HAP-1 (cell line): ENCODE measurements at regions not wholly inside any gene's neighbourhood (a gene's known extent, or its start where the extent isn't known, plus 50 kb on each side); places are given as distances from the start of the nearest gene placed in this dataset.

Experiments
- DNase-seq, 2 experiments: peaks; one replicate each; pipeline ENCODE4 v3.0.0-alpha.2; 2016 to 2020; ENCODE audit warnings: low spot score in 2 of 2
- H3K27me3 ChIP-seq: fragments of 250-450 bp; sonication (Bioruptor Pico); 2 replicates; pipeline ENCODE4 v1.5.1; 2020; ENCODE audit warnings: low read depth, mild to moderate bottlenecking, moderate library complexity
- H3K36me3 ChIP-seq: fragments of 250-450 bp; sonication (Bioruptor Pico); replicated peaks from 2 replicates; pipeline ENCODE4 v1.5.1; 2020; ENCODE audit warnings: mild to moderate bottlenecking
- H3K4me1 ChIP-seq: fragments of 250-450 bp; sonication (Bioruptor Pico); 2 replicates; pipeline ENCODE4 v1.5.1; 2020; ENCODE audit warnings: mild to moderate bottlenecking
- H3K4me3 ChIP-seq: fragments of 250-450 bp; sonication (Bioruptor Pico); 2 replicates; pipeline ENCODE4 v1.5.1; 2020; ENCODE audit warnings: mild to moderate bottlenecking, moderate library complexity
- H3K9me3 ChIP-seq: fragments of 250-450 bp; sonication (Bioruptor Pico); 2 replicates; pipeline ENCODE4 v1.5.1; 2020; ENCODE audit warnings: mild to moderate bottlenecking, moderate library complexity
- in situ Hi-C: fragments of 300-500 bp; cut with MboI; formaldehyde crosslinking; loops from 3 replicates; pipeline ENCODE4 v1.14.3; 2020; ENCODE audit warnings: low sequenced_read_pairs, inconsistent platforms, mixed read lengths

DNA sequence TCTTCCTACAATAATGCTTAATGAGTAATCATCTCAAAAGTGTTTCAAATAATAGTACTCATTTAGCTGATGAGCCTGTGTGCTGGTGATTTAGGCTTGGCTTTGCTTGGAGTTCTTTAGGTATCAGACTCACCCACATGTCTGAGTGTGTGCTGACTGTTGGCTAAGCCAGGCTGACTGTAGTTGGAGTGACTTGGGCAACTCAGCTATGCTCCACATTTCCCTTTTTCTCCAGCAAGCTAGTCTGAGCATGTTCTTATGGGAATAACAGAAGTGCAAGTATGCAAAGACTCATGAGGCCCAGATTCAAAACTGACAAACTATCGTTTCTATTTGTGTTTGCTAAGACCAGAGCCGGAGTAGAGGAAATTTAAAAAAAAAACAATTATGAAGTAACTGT, 99.0 kb upstream of the ADGRL4 start:
- in situ Hi-C loops: no loop called here
- no peak overlapping the region for H3K4me3 ChIP-seq
- no peak for DNase-seq
- no peaks in the 10 kb centered on the region for H3K9me3 ChIP-seq
- no peaks in the 10 kb centered on the region for H3K36me3 ChIP-seq
- H3K4me1 ChIP-seq: no peaks in the 10 kb centered on the region
- H3K27me3 ChIP-seq: no peaks in the 10 kb centered on the region

GRCh38 chr1:79104617-79105016, 98.1 kb upstream of the ADGRL4 start:
- no peaks in the 10 kb centered on the region for H3K9me3 ChIP-seq
- no peak overlapping the region for H3K4me3 ChIP-seq
- in situ Hi-C loops: no loop called here
- no peaks in the 10 kb centered on the region for H3K4me1 ChIP-seq
- no peaks in the 10 kb centered on the region for H3K27me3 ChIP-seq
- DNase-seq: no peak
- H3K36me3 ChIP-seq: no peaks in the 10 kb centered on the region

GRCh38 chr1:79100385-79100784, 93.9 kb upstream of the ADGRL4 start:
- no peak for DNase-seq
- H3K4me3 ChIP-seq: no peak overlapping the region
- no peaks in the 10 kb centered on the region for H3K36me3 ChIP-seq
- no peaks in the 10 kb centered on the region for H3K9me3 ChIP-seq
- in situ Hi-C loops: no loop called here
- no peaks in the 10 kb centered on the region for H3K4me1 ChIP-seq
- no peaks in the 10 kb centered on the region for H3K27me3 ChIP-seq

DNA sequence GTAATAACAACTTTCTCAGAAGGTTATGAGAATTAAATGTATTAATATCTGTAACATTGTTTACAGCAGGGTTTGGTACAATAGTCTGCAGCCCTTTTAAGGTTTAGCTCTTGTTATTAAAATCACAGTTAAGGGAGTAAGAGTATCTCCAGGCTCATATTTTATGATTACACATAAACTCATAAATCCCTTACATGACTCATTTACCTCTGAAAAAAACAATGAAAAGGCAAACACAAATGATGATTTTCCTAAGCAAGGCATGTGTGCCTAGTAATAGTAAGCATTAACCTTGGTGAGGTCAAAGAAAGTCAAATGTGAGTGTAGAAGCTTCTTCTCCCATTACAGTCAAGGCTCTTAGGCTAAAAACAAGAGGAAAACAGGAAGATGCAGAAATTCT, 84.5 kb upstream of the ADGRL4 start:
- no peak overlapping the region for H3K4me3 ChIP-seq
- no peaks in the 10 kb centered on the region for H3K36me3 ChIP-seq
- H3K4me1 ChIP-seq: no peaks in the 10 kb centered on the region
- H3K27me3 ChIP-seq: no peaks in the 10 kb centered on the region
- DNase-seq: no peak
- H3K9me3 ChIP-seq: no peaks in the 10 kb centered on the region
- in situ Hi-C loops: no loop called here

DNA sequence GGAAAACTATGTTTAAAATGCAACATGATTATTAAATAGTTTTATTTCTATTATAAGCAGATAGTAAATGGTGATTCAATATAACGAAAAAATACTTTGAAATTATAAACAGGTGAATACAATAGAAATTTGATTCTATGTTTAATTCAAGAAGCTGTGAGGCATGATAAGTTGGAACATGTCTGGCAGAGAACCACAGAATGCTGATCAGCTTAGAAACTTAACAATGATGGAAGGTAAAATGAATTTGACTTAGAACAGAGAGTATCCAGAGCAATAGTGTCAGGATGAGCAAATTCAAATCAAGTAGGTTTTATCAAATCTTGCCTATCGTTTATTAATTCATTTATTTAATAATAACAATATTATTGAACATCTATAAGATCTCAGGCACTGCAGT, 83.4 kb upstream of the ADGRL4 start:
- H3K9me3 ChIP-seq: no peaks in the 10 kb centered on the region
- no peaks in the 10 kb centered on the region for H3K36me3 ChIP-seq
- H3K4me1 ChIP-seq: no peaks in the 10 kb centered on the region
- in situ Hi-C loops: no loop called here
- H3K27me3 ChIP-seq: no peaks in the 10 kb centered on the region; the same call in 1 of the 2 replicates
- no peak overlapping the region for H3K4me3 ChIP-seq
- no peak for DNase-seq

DNA sequence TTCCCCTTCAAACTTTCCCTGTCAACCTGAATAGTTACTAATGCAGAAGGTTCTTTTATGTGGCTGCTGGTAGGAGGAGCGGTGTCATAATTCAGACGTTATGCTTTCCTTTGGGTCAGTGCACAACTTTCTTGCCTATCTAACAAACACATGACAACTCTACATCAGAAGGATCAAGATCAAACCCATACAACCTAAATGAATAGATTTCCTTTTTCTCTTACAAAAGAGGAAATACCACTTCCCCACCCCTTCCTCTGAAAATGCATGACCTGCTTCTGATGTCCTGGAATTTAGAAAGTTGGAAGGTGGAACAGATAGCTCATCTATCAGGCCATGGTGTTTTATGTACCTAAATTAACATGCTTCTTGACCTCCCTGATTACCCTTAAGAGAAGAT, 75.7 kb upstream of the ADGRL4 start:
- DNase-seq: no peak
- Histone ChIP-seq H3K27me3 (no peaks in the 10 kb centered on the region; the same call in 1 of the 2 replicates), H3K4me3 (no peak overlapping the region), H3K4me1 (no peaks in the 10 kb centered on the region), H3K36me3 (no peaks in the 10 kb centered on the region), H3K9me3 (no peaks in the 10 kb centered on the region)
- in situ Hi-C loops: no loop called here

DNA sequence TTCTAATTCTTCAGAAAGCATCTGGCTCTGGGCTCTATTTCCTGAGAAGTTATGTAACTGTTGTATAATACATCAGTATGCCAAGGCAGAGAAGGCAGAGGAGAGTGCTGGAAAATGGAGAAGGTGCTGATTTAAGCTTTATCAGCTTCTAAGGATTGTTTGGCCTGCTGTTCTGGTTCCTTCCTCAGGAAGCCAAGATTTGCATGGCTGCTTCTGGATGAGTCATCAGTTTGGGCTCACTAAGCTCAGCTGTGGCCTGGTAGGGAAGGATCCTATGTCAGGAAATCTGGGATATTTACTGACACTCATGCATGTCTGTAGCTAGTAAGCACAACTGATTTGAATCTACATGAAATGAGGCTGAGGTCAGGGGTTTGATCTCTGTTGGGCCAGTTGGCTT, 73.2 kb upstream of the ADGRL4 start:
- H3K27me3 ChIP-seq: no peaks in the 10 kb centered on the region; the same call in 1 of the 2 replicates
- H3K36me3 ChIP-seq: no peaks in the 10 kb centered on the region
- no peaks in the 10 kb centered on the region for H3K9me3 ChIP-seq
- DNase-seq: no peak
- no peak overlapping the region for H3K4me3 ChIP-seq
- no peaks in the 10 kb centered on the region for H3K4me1 ChIP-seq
- in situ Hi-C loops: no loop called here

DNA sequence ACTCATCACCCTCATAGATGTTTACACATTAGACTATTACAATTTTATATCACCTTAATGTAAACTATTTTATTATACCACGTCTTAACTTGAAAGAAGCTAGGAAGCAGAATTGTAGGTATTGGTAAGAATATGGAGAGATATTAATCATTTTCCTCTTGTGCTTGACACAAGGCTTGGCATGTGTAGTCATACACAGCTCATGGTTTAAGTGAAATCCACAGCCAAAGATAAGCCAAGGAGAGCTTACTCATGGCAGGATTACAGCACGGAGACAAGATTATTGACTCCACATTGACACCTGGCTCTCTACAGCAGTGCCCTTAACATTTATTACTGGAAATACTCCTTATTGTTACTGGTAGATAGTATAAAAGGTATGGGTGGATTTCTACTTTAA, 68.4 kb upstream of the ADGRL4 start:
- H3K36me3 ChIP-seq: no peaks in the 10 kb centered on the region
- H3K27me3 ChIP-seq: no peaks in the 10 kb centered on the region
- no peaks in the 10 kb centered on the region for H3K9me3 ChIP-seq
- H3K4me3 ChIP-seq: no peak overlapping the region
- in situ Hi-C loops: no loop called here
- no peaks in the 10 kb centered on the region for H3K4me1 ChIP-seq
- no peak for DNase-seq

- Histone ChIP-seq H3K27me3 (no peaks in the 10 kb centered on the region), H3K4me3 (no peak overlapping the region), H3K4me1 (no peaks in the 10 kb centered on the region), H3K36me3 (no peaks in the 10 kb centered on the region), H3K9me3 (no peaks in the 10 kb centered on the region)
- no peak for DNase-seq
- in situ Hi-C loops: no loop called here
Measured at GRCh38 chr1:79069828-79070227, 63.3 kb upstream of the ADGRL4 start.

DNA sequence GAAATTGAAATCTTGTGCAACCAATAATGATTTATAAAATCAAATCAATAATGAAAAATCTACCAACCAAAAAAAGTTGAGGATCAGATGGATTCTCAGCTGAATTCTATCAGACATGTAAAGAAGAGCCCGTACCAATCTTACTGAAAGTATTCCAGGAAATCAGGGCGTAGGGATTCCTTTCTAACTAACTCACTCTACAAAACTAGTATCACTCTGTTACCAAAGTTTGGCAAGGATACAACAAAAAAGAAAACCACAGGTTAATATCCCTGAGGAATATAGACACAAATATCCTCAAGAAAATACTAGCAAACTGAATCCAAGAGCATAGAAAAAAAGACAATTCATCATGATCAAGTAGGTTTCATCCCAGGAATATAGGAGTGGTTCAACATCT, 52.8 kb upstream of the ADGRL4 start:
- no peak overlapping the region for H3K4me3 ChIP-seq
- H3K4me1 ChIP-seq: no peaks in the 10 kb centered on the region
- no peaks in the 10 kb centered on the region for H3K27me3 ChIP-seq
- no peaks in the 10 kb centered on the region for H3K9me3 ChIP-seq
- DNase-seq: no peak
- no peaks in the 10 kb centered on the region for H3K36me3 ChIP-seq
- in situ Hi-C loops: no loop called here
